GM19395 (cell line): ENCODE measurements at regions not wholly inside any gene's neighbourhood (a gene's known extent, or its start where the extent isn't known, plus 50 kb on each side); places are given as distances from the start of the nearest gene placed in this dataset.
"Not testable (repeated sequence)": the region's sequence is repeated elsewhere in the genome, so short reads cannot be mapped to it uniquely, and the experiment has no call there.

Experiments used
- ATAC-seq: cut with Tn5 transposase; IDR thresholded peaks from one replicate; pipeline ENCODE4 v1.9.1; 2021; ENCODE audit warnings: mild to moderate bottlenecking, moderate library complexity; ENCODE audit not compliant: unreplicated experiment

- ATAC-seq: peak; percentile 99
These were observed 390.4 kb upstream of the LMCD1 start for GRCh38 chr3:8110966-8111798.

- ATAC-seq: no peak
These were observed 389.0 kb upstream of the LMCD1 start for GRCh38 chr3:8112587-8112986.

- ATAC-seq: no peak
These were observed 388.0 kb upstream of the LMCD1 start for GRCh38 chr3:8113626-8114025.

GRCh38 chr3:8128686-8129085 is 372.9 kb upstream of the LMCD1 start:
- no peak for ATAC-seq

GRCh38 chr3:8136553-8136952 is 365.1 kb upstream of the LMCD1 start:
- ATAC-seq: no peak

GRCh38 chr3:8143186-8143585 is 358.4 kb upstream of the LMCD1 start:
- ATAC-seq: no peak

- ATAC-seq: no peak
These were observed 356.0 kb upstream of the LMCD1 start for GRCh38 chr3:8145661-8146060.

GRCh38 chr3:8147711-8148110 is 353.9 kb upstream of the LMCD1 start:
- no peak for ATAC-seq

- ATAC-seq: no peak
These were observed 348.7 kb upstream of the LMCD1 start for GRCh38 chr3:8152821-8153418.

GRCh38 chr3:8153800-8154199 is 347.8 kb upstream of the LMCD1 start:
- no peak for ATAC-seq

- ATAC-seq: no peak
These were observed 347.0 kb upstream of the LMCD1 start for GRCh38 chr3:8154617-8155016.

- no peak for ATAC-seq
These were observed 345.5 kb upstream of the LMCD1 start for GRCh38 chr3:8156138-8156537.

- no peak for ATAC-seq
These were observed 344.8 kb upstream of the LMCD1 start for GRCh38 chr3:8156831-8157230.

- no peak for ATAC-seq
These were observed 344.0 kb upstream of the LMCD1 start for GRCh38 chr3:8157640-8158039.

- ATAC-seq: no peak
These were observed 337.5 kb upstream of the LMCD1 start for GRCh38 chr3:8164145-8164544.

- ATAC-seq: no peak
These were observed 335.6 kb upstream of the LMCD1 start for GRCh38 chr3:8166014-8166413.

- ATAC-seq: no peak
These were observed 330.6 kb upstream of the LMCD1 start for GRCh38 chr3:8170971-8171508.

GRCh38 chr3:8173892-8174291 is 327.7 kb upstream of the LMCD1 start:
- ATAC-seq: no peak

- ATAC-seq: not testable (repeated sequence)
These were observed 324.7 kb upstream of the LMCD1 start for GRCh38 chr3:8176759-8177483.

- not testable (repeated sequence) for ATAC-seq
These were observed 323.1 kb upstream of the LMCD1 start for GRCh38 chr3:8178516-8178915.

- ATAC-seq: no peak
These were observed 318.7 kb upstream of the LMCD1 start for GRCh38 chr3:8182904-8183303.

GRCh38 chr3:8183627-8184026 is 318.0 kb upstream of the LMCD1 start:
- peak; percentile 81 for ATAC-seq
